ENCODE measurements at regions not wholly inside any gene's neighbourhood (a gene's known extent, or its start where the extent isn't known, plus 50 kb on each side); places are given as distances from the start of the nearest gene placed in this dataset.

DNA sequence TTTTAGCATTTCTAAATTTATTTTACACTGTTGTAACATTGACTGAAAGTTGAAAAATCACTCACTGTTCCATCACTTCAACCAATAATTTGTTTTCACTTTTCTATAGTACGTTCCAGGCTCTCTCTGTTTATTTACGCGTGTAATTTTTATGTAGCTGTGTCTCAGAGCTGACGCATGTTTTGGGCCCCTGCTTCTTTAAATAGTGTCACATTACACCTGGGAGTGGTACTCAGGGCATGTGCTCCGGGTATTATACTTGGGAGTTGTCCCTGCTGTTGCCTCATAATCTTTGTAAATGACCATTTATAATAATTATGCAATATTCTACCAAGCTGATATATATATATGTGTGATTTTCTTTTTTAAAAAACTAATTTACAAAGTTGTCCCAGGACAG is 132.8 kb upstream of the CPM start:
- H2AFZ ChIP-seq (ENCODE audit: insufficient read depth, low read depth, low read length, poor library complexity, severe bottlenecking) = no peak overlapping the region
- Mint-ChIP-seq H3K4me3 (no peak overlapping the region), H3K9me3 (ENCODE audit: insufficient read depth) (no peaks in the 10 kb centered on the region), H3K27me3 (no peaks in the 10 kb centered on the region), H3K4me1 (no peaks in the 10 kb centered on the region), H3K27ac (no peak overlapping the region)
- ChIA-PET POLR2A (no interaction called here), CTCF (interaction anchor here (0.7 to 1.6 kb wide), 4 partner anchors 9 to 235 kb away, joined by 3 to 4 read pairs (median 3); no protein-coding TSS in a partner anchor)
- H3K79me2 ChIP-seq (ENCODE audit: control insufficient read depth, insufficient read depth, low read length) = no peaks in the 10 kb centered on the region
- H3K36me3 ChIP-seq (replicated peaks in 1 of 2; ENCODE audit: control extremely low read depth in 1 of 2, control insufficient read depth in 1 of 2, extremely low read depth in 1 of 2, insufficient read depth in 2 of 2, low read length in 1 of 2) = no peaks in the 10 kb centered on the region
- TF ChIP-seq, protein P1, sequence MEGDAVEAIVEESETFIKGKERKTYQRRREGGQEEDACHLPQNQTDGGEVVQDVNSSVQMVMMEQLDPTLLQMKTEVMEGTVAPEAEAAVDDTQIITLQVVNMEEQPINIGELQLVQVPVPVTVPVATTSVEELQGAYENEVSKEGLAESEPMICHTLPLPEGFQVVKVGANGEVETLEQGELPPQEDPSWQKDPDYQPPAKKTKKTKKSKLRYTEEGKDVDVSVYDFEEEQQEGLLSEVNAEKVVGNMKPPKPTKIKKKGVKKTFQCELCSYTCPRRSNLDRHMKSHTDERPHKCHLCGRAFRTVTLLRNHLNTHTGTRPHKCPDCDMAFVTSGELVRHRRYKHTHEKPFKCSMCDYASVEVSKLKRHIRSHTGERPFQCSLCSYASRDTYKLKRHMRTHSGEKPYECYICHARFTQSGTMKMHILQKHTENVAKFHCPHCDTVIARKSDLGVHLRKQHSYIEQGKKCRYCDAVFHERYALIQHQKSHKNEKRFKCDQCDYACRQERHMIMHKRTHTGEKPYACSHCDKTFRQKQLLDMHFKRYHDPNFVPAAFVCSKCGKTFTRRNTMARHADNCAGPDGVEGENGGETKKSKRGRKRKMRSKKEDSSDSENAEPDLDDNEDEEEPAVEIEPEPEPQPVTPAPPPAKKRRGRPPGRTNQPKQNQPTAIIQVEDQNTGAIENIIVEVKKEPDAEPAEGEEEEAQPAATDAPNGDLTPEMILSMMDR (IDR thresholded peaks at IDR 0.05) = no peak
- no peak for TF ChIP-seq EZH2 (IDR thresholded peaks at IDR 0.05; ENCODE audit: borderline replicate concordance, insufficient read depth, low read depth, low read length, poor library complexity, severe bottlenecking)
- no peak overlapping the region for H3K4me2 ChIP-seq (replicated peaks; ENCODE audit: low read depth, low read length, poor library complexity, severe bottlenecking)
- intact Hi-C loops (cut with micrococcal nuclease) = no loop called here
- DNase-seq = no peak
- no CpG with 5 or more reads among the region's 5 CpGs for WGBS (ENCODE audit: insufficient coverage)
- ATAC-seq (ENCODE audit: low read depth) = no peak
- H3K27ac ChIP-seq (ENCODE audit: low read length in 2 of 2) = no peak overlapping the region
- no peaks in the 10 kb centered on the region for H4K20me1 ChIP-seq (ENCODE audit: control insufficient read depth, insufficient read depth, low read length, poor library complexity, severe bottlenecking)
- H3K27me3 ChIP-seq (replicated peaks in 1 of 4; ENCODE audit: control extremely low read depth in 1 of 4, control insufficient read depth in 3 of 4, insufficient read depth in 4 of 4, low read length in 3 of 4) = no peaks in the 10 kb centered on the region
- no peaks in the 10 kb centered on the region for H3K9me3 ChIP-seq (ENCODE audit: control extremely low read depth in 1 of 3, control insufficient read depth in 2 of 3, insufficient read depth in 1 of 3, low read length in 2 of 3)
- no peak overlapping the region for H3K4me3 ChIP-seq (ENCODE audit: control extremely low read depth in 1 of 5, extremely low read depth in 1 of 5, insufficient read depth in 1 of 5, low read depth in 2 of 5, low read length in 4 of 5)
- H3K4me1 ChIP-seq (ENCODE audit: control insufficient read depth in 2 of 2, insufficient read depth in 2 of 2, low read length in 2 of 2) = no peaks in the 10 kb centered on the region
- H3K9ac ChIP-seq (ENCODE audit: low read length) = no peak overlapping the region

DNA sequence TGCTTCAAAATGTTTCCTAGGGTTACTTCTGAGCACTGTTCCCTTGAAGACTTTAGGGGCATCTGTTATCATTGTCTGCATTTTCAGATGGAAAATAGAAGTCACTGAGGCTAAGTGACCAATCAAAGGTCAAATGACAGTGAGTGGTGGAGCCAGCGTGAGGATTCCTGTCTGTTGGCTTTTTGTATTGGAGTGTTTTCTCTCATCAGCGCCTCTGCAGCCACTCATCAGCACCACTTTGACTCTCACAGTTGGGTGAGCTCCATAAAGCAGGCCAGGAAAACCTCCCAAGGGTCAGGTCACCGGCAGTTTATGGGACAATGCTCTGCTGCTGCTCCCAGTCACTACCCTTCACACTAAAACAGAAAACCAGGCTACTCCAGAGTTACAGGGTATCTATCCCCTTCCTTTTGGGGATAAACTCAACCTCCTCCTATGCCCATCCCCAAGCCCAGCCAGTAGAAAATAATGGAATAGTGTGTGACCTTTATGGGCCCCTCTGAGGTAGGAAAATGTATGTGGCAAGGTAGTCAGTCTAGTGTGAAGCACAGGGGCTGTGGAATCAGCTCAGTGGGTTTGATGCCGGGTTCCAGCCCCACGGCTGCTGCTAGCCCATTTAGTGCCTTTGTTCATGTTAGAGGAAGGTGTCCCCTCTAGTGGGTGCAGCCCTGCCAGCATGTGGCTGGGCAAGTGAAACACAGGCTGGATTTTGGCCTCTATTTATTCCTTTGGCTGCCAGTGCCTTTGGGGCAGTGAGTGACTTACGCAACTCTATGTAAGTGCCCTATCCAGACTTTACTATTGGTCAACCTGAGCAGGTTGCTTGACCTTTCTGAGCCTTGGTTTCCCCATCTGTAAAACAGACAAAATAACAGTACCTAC is 133.8 kb upstream of the CPM start:
- no peak overlapping the region for H2AFZ ChIP-seq (ENCODE audit: insufficient read depth, low read depth, low read length, poor library complexity, severe bottlenecking)
- no peak for TF ChIP-seq EZH2 (IDR thresholded peaks at IDR 0.05; ENCODE audit: borderline replicate concordance, insufficient read depth, low read depth, low read length, poor library complexity, severe bottlenecking)
- H3K27ac ChIP-seq (ENCODE audit: low read length in 2 of 2) = no peak overlapping the region
- H3K4me1 ChIP-seq (ENCODE audit: control insufficient read depth in 2 of 2, insufficient read depth in 2 of 2, low read length in 2 of 2) = no peaks in the 10 kb centered on the region
- H3K27me3 ChIP-seq (replicated peaks in 1 of 4; ENCODE audit: control extremely low read depth in 1 of 4, control insufficient read depth in 3 of 4, insufficient read depth in 4 of 4, low read length in 3 of 4) = no peaks in the 10 kb centered on the region
- H4K20me1 ChIP-seq (ENCODE audit: control insufficient read depth, insufficient read depth, low read length, poor library complexity, severe bottlenecking) = no peaks in the 10 kb centered on the region
- no peaks in the 10 kb centered on the region for H3K9me3 ChIP-seq (ENCODE audit: control extremely low read depth in 1 of 3, control insufficient read depth in 2 of 3, insufficient read depth in 1 of 3, low read length in 2 of 3)
- DNase-seq = no peak
- Mint-ChIP-seq H3K4me1 (no peaks in the 10 kb centered on the region), H3K27ac (no peak overlapping the region), H3K4me3 (no peak overlapping the region), H3K27me3 (no peaks in the 10 kb centered on the region), H3K9me3 (ENCODE audit: insufficient read depth) (no peaks in the 10 kb centered on the region)
- no peak for ATAC-seq (ENCODE audit: low read depth)
- no peak overlapping the region for H3K4me3 ChIP-seq (ENCODE audit: control extremely low read depth in 1 of 5, extremely low read depth in 1 of 5, insufficient read depth in 1 of 5, low read depth in 2 of 5, low read length in 4 of 5)
- 100% methylated on average over 3 of the region's 6 CpGs for WGBS (ENCODE audit: insufficient coverage)
- ChIA-PET CTCF (interaction anchor here (1.1 to 6.4 kb wide), 2 partner anchors 197 to 236 kb away, joined by 3 to 61 read pairs; no protein-coding TSS in a partner anchor), POLR2A (no interaction called here)
- no peak overlapping the region for H3K4me2 ChIP-seq (replicated peaks; ENCODE audit: low read depth, low read length, poor library complexity, severe bottlenecking)
- intact Hi-C loops (cut with micrococcal nuclease) = no loop called here
- no peaks in the 10 kb centered on the region for H3K79me2 ChIP-seq (ENCODE audit: control insufficient read depth, insufficient read depth, low read length)
- H3K36me3 ChIP-seq (replicated peaks in 1 of 2; ENCODE audit: control extremely low read depth in 1 of 2, control insufficient read depth in 1 of 2, extremely low read depth in 1 of 2, insufficient read depth in 2 of 2, low read length in 1 of 2) = no peaks in the 10 kb centered on the region
- no peak overlapping the region for H3K9ac ChIP-seq (ENCODE audit: low read length)
